Aorta (tissue), 5 donors: ENCODE measurements at regions not wholly inside any gene's neighbourhood (a gene's known extent, or its start where the extent isn't known, plus 50 kb on each side); places are given as distances from the start of the nearest gene placed in this dataset.

Source experiments
- ATAC-seq: fragments of 200-7000 bp; cut with Tn5 transposase; one replicate; pipeline ENCODE4 v1.9.1; 2022; ENCODE audit warnings: moderate library complexity; ENCODE audit not compliant: low FRiP score
- DNase-seq, 2 donors: peaks; one replicate each; pipeline ENCODE4 v3.0.0-alpha.2; 2020
- H3K27ac ChIP-seq, 2 donors: one replicate each; pipeline ENCODE4 v1.5.1; 2013; ENCODE audit warnings: low read length in 2 of 2, mild to moderate bottlenecking in 2 of 2, moderate library complexity in 2 of 2, control low read depth in 1 of 2, inconsistent platforms in 1 of 2, low read depth in 1 of 2
- H3K27me3 ChIP-seq, 2 donors: one replicate each; pipeline ENCODE4 v1.6.1; 2013; ENCODE audit warnings: control low read depth in 1 of 2, low read length in 1 of 2, mild to moderate bottlenecking in 1 of 2, moderate library complexity in 1 of 2; ENCODE audit not compliant: insufficient read depth in 2 of 2, control insufficient read depth in 1 of 2
- H3K36me3 ChIP-seq, 2 donors: one replicate each; pipeline ENCODE4 v1.6.1; 2013; ENCODE audit warnings: control low read depth in 1 of 2, low read length in 1 of 2, mild to moderate bottlenecking in 1 of 2; ENCODE audit not compliant: insufficient read depth in 2 of 2, control insufficient read depth in 1 of 2
- H3K4me1 ChIP-seq, 2 donors: one replicate each; pipeline ENCODE4 v1.6.1; 2013; ENCODE audit warnings: low read length in 2 of 2, control low read depth in 1 of 2, mild to moderate bottlenecking in 1 of 2, moderate library complexity in 1 of 2; ENCODE audit not compliant: insufficient read depth in 2 of 2, control insufficient read depth in 1 of 2
- H3K4me3 ChIP-seq, 2 donors: one replicate each; pipeline ENCODE4 v1.5.1; 2013; ENCODE audit warnings: low read length in 2 of 2, control low read depth in 1 of 2, mild to moderate bottlenecking in 1 of 2
- H3K9me3 ChIP-seq: one replicate; pipeline ENCODE4 v1.6.1; 2013; ENCODE audit warnings: mild to moderate bottlenecking, low read length; ENCODE audit not compliant: control insufficient read depth
- WGBS, 2 donors: extraction: QIAGEN DNeasy Blood & Tissue Kit; methylation state at CpG; one replicate each; pipeline ENCODE4 v1.1.7; 2013; 5-methylcytosine and 5-hydroxymethylcytosine counted together
- intact Hi-C, 2 donors: fragments of 100-400 bp; cut with DNase I; formaldehyde crosslinking; loops; one replicate each; pipeline versions ENCODE4 v1.14.2 to v1.15.0; 2022
- donor health status: healthy with polysubstance abuse.
- donor health status: Bipolar disorder and iron deficiency.
- donor health status: DM: no; HTN: no; CAD: no.
- donor health status: DM: no; HTN: no; CAD: no.
- donor health status: DM: yes; HTN: yes; CAD: no.

DNA sequence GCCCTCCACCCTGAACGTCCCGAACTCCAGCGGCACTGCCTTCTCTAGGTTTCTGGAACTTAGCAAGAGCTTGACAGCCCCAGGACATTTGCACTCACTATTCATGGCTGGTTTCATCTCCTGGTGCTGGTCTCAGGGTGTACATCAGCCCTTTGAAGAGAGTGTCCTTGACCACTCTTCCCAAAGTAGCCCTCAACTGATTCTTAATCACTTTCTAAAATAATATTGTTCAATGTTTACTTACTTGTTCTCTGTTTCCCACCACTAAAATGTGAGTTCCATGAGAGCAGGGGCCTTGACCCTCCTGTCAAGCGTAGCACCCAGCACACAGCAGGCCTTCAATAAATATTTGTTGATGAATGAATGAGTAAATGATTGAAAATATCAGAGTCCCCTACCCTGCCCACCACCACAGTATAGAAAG, 262.5 kb downstream of the RHOU start:
- Histone ChIP-seq H3K27me3 (no peaks in the 10 kb centered on the region), H3K9me3 (no peaks in the 10 kb centered on the region), H3K4me3 (no peak overlapping the region), H3K4me1 (no peaks in the 10 kb centered on the region), H3K27ac (no peak overlapping the region), H3K36me3 (no peaks in the 10 kb centered on the region)
- ATAC-seq, result no peak
- intact Hi-C loops, result no loop called here
- DNase-seq, result no peak
- WGBS, 2 donors, result 96% methylated on average over 4 of the region's 4 CpGs

DNA sequence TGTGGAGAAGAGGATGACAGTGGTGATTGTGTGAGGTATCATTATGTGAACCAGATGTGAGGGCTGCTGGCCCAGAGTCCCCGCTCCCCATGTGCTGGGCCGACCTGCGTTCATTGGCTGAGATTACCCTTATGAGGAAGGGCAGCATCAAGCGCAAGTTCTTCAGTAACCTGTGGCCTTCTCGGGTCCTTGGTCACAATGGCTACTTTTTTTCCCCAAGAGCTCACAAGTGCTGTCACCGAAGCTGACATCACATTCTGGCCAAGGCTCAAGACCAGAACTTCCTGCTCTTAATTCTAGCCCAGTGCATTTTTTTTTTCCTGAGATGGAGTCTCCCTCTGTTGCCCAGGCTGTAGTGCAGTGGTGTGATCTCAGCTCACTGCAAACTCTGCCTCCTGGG, 262.9 kb downstream of the RHOU start:
- intact Hi-C loops, result no loop called here
- no peak for ATAC-seq

DNA sequence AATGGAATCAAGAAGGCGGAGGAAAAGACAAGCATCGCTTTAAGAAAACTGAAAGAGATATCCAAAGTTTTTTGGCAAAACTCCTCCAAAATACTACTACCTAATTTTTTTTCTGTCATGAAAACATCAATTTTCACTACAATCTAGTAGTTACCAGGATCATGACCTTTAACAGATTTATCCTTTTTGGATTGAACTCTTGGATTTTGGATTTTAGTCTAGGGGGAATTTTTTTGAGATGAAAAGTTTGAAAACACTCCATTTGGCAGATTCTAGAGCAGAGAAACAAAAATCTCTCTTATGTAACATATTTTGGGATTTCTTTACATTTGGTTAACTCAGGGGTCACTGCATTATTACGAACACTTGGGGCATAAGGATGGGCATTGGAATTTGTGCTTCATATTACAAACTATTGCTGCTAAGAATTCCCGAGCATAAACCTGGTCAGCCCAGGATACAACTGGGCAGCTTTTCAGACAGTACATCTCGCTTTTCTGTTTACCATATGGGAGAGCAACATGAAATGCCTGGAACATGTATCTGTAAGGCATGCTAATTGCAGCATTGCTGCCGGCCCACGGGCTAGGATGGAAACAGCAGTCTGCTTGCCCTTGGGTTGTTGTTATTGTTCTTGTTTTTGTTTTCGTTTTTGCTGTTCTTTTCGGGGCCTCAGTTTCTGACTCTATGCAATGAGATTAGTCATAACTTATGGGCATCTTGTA, 264.3 kb downstream of the RHOU start:
- Histone ChIP-seq H3K4me1 (peaks cover 0 to 2% of the 10 kb centered on the region in 2 donors), H3K36me3 (no peaks in the 10 kb centered on the region), H3K27ac (no peak overlapping the region), H3K9me3 (no peaks in the 10 kb centered on the region), H3K27me3 (no peaks in the 10 kb centered on the region), H3K4me3 (no peak overlapping the region)
- no peak for ATAC-seq
- DNase-seq, result no peak
- 93% methylated on average over 9 of the region's 9 CpGs for WGBS, 2 donors
- intact Hi-C loops, result no loop called here

More for the DNA sequence above, 262.9 kb downstream of the RHOU start:
- Histone ChIP-seq H3K4me3 (no peak overlapping the region), H3K27me3 (no peaks in the 10 kb centered on the region), H3K9me3 (no peaks in the 10 kb centered on the region), H3K36me3 (no peaks in the 10 kb centered on the region), H3K27ac (no peak overlapping the region), H3K4me1 (no peaks in the 10 kb centered on the region)
- WGBS, 2 donors, result 87 to 91% methylated on average over 6 of the region's 6 CpGs
- peak in 1 of 2 donors; percentile 80 for DNase-seq

DNA sequence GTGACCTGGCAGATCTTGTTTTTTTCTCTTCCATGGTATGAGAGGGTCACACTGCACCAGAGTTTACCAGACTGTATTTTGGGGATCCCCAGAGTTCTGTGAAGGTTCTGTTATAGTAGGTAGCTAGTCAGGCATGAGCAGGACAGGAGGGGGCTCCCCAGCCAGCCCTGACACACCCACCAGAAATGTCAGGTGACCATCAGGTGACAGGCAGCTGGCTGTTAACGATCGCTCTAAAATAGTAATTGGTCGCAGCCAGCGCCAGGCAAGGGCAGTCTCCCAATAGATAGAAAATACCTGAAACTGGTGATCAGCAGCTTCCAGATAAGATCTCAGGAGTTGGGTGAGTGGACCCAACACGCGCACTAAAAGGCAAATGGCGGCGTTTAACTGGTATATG, 264.9 kb downstream of the RHOU start:
- no peak for DNase-seq
- no peak for ATAC-seq
- WGBS, 2 donors, result 97 to 98% methylated on average over 8 of the region's 8 CpGs
- Histone ChIP-seq H3K4me3 (no peak overlapping the region), H3K4me1 (peaks cover 0 to 2% of the 10 kb centered on the region in 2 donors), H3K9me3 (no peaks in the 10 kb centered on the region), H3K27me3 (no peaks in the 10 kb centered on the region), H3K36me3 (no peaks in the 10 kb centered on the region), H3K27ac (no peak overlapping the region)
- intact Hi-C loops, result no loop called here

DNA sequence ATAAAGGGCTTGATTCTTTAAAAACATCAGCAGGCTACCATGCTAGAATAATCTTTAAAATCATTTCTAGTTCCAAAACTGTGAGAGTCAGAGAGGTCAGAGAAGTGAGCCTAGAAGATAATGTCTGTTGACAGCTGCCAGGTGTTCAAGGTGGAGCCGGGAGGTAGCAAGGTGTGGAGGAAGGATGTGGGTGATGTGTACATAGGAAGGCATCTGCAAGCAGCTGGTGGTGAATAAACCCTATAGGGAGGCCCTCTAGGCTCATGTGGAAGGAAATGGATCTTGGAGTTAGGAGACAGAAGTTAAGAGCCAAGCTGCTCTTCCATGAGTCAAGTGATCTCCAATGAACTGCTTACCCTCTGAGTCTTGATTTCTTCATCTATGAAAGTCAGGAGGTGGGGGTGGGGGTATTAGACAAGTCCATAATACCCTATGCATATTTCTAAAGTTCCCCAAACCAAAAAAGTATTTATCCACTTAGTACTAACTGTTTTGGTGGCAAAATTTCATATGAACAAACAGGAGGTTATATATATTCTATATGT, 266.3 kb downstream of the RHOU start:
- ATAC-seq (no peak), DNase-seq (no peak)
- H3K27me3 ChIP-seq, result no peaks in the 10 kb centered on the region
- no peaks in the 10 kb centered on the region for H3K36me3 ChIP-seq
- H3K4me3 ChIP-seq, result no peak overlapping the region
- intact Hi-C loops, result no loop called here
- peaks cover 0 to 2% of the 10 kb centered on the region in 2 donors for H3K4me1 ChIP-seq
- H3K27ac ChIP-seq, result no peak overlapping the region
- 83 to 88% methylated on average over 1 of the region's 1 CpG for WGBS, 2 donors
- H3K9me3 ChIP-seq, result no peaks in the 10 kb centered on the region

DNA sequence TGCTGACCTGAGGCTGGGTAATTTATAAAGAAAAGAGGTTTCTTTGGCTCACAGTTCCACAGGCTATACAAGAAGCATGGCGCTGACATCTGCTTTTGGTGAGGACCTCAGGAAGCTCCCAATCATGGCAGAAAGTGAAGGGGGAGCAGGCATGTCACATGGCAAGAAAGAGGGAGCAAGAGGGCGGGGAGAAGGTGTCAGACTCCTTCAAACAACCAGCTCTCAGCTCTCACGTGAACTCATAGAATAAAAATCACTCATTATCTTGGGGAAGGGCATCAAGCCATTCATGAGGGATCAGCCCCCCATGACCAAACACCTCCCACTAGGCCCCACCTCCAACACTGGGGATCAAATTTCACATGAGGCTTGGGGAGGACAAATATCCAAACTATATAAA, 266.8 kb downstream of the RHOU start:
- no peaks in the 10 kb centered on the region for H3K9me3 ChIP-seq
- 96 to 97% methylated on average over 3 of the region's 3 CpGs for WGBS, 2 donors
- H3K27ac ChIP-seq, result no peak overlapping the region
- H3K4me3 ChIP-seq, result no peak overlapping the region
- H3K4me1 ChIP-seq, result peaks cover 0 to 2% of the 10 kb centered on the region in 2 donors
- intact Hi-C loops, result no loop called here
- no peak for ATAC-seq
- no peaks in the 10 kb centered on the region for H3K36me3 ChIP-seq
- no peak for DNase-seq
- no peaks in the 10 kb centered on the region for H3K27me3 ChIP-seq

DNA sequence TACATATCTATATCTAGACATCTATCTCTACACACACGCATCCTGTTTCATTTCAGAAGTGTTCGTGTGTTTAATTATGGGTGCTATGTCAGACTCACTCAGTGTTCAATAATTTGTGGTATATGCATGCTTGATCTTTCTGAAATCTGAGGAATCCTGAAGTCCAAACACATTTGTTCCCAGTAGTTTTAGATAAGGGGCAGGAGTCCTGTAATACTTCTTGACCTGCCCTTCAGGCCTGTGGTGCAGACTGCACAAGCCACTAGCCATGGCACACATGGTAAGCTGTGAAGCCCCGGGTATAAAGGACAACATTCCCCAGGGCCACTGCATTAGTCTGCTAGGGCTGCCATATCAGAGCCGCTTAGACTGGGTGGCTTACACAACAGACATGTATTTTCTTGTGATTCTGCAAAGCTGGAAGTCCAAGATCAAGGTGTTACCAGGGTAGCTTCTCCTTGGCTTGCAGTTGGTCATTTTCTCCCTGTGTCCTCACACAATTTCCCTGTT, 267.2 kb downstream of the RHOU start:
- H3K36me3 ChIP-seq, result no peaks in the 10 kb centered on the region
- no peak for DNase-seq
- no peaks in the 10 kb centered on the region for H3K27me3 ChIP-seq
- no peak overlapping the region for H3K4me3 ChIP-seq
- H3K4me1 ChIP-seq, result peaks cover 0 to 2% of the 10 kb centered on the region in 2 donors
- H3K27ac ChIP-seq, result no peak overlapping the region
- intact Hi-C loops, result no loop called here
- H3K9me3 ChIP-seq, result no peaks in the 10 kb centered on the region
- WGBS, 2 donors, result 90 to 92% methylated on average over 4 of the region's 4 CpGs
- ATAC-seq, result no peak

DNA sequence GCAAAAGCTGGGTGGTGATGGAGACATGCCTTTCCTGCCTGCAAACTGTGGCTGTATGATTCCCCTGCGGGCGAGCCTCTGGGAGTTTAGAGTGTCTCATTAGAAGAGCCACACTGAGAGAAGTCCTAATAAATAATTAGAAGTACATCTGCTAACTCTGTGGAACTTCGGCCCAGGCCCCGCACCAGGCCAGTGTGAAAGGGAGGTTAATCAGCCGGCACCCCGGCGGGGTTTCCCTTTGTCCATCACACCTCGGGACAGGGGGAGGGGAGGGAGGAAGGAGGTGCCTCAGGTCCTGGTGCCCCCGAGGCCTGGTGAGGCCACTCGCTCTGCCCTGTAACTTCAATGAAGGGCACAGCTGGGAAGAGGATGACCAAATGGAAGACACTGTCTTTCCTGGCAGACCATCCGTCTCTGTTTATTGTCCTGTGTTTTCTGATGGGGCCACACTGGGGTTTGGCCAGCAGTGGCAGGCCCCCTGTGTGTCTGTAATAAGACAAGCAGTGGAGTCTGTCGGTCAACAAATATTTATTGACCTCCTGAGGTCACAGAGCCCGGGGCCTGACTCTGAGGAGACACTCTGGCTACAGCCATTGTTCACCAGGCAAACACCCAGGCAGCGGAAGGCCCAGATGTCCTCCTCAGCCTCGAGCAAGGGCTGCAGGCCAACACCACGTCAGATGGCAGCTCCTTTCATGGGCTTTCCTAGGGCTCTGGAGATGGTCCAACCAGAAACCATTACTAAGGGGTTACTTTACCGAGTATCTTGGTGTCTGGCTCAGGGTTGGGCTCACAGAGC, 267.5 kb upstream of the RAB4A start:
- Histone ChIP-seq H3K4me3 (no peak overlapping the region), H3K4me1 (peaks cover 0 to 2% of the 10 kb centered on the region in 2 donors), H3K27me3 (no peaks in the 10 kb centered on the region), H3K36me3 (no peaks in the 10 kb centered on the region), H3K9me3 (no peaks in the 10 kb centered on the region), H3K27ac (peak overlapping the region in 1 of 2 donors; percentile 58)
- intact Hi-C loops, result no loop called here
- WGBS, 2 donors, result 64 to 68% methylated on average over 17 of the region's 17 CpGs
- DNase-seq (no peak), ATAC-seq (no peak)
